ENCODE measurements at regions not wholly inside any gene's neighbourhood (a gene's known extent, or its start where the extent isn't known, plus 50 kb on each side); places are given as distances from the start of the nearest gene placed in this dataset.
A peak's percentile ranks its signal among the peaks of the same experiment; 100 is the strongest.

DNA sequence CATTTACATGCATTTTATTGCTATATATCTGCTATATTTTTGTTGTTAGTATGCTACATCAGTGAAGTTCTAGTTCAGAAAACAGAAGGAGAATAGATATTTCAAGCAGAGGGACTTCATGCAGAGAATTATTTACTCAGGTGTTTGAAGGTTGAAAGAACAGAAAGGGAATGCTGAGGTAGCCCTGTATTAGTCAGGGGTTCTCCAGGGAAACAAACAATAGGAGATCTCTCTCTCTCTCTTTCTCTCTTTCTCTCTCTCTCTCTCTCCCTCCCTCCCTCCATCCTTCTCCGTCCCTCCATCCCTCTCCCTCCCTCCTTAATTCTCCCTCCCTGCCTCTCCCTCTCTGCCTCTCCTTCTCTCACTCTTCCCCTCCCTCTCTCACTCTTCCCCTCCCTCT, 114.3 kb upstream of the TDRD3 start:
- no peak for DNase-seq (ENCODE audit: low read depth, low spot score)
- H3K4me3 ChIP-seq (ENCODE audit: insufficient read length, low read depth) = no peak overlapping the region
- no peaks in the 10 kb centered on the region for H3K27me3 ChIP-seq (ENCODE audit: insufficient read depth, insufficient read length)
- no peaks in the 10 kb centered on the region for H3K36me3 ChIP-seq (ENCODE audit: insufficient read depth, insufficient read length, low read length)
- no peak overlapping the region for H3K9ac ChIP-seq (ENCODE audit: insufficient read length, low read depth)
- TF ChIP-seq ZNF274 (IDR thresholded peaks at IDR 0.05; ENCODE audit: low read depth, low read length) (no peak), SUZ12 (IDR thresholded peaks at IDR 0.05; ENCODE audit: extremely low read depth, insufficient read depth, insufficient read length) (no peak), YY1 (IDR thresholded peaks at IDR 0.05; ENCODE audit: insufficient read depth, insufficient read length) (no peak)
- H3K4me1 ChIP-seq (ENCODE audit: insufficient read depth, insufficient read length) = no peaks in the 10 kb centered on the region
- H3K9me3 ChIP-seq (ENCODE audit: insufficient read depth, low read length) = no peaks in the 10 kb centered on the region

DNA sequence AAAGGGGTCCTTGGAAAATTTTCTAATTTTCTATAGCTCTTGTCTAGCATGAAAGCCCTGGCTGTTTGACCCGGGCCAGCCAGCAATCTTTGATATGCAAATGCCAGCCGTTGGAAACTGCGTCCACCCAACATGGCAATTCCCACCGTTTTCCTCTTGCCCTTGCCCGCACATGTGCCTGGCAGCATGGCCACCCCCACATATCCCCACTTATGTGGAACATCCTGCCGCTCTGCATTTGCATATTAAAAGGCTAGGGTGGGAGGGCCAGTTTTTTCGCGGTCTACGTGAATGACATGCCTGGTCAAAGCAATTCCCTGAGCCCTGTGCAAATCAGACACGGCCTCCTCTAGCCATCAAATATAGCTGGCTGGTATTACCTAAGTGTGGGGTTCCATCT, 110.3 kb upstream of the TDRD3 start:
- no peaks in the 10 kb centered on the region for H3K4me1 ChIP-seq (ENCODE audit: insufficient read depth, insufficient read length)
- H3K36me3 ChIP-seq (ENCODE audit: insufficient read depth, insufficient read length, low read length) = no peaks in the 10 kb centered on the region
- H3K9me3 ChIP-seq (ENCODE audit: insufficient read depth, low read length) = no peaks in the 10 kb centered on the region
- peak; percentile 0 for DNase-seq (ENCODE audit: low read depth, low spot score)
- no peaks in the 10 kb centered on the region for H3K27me3 ChIP-seq (ENCODE audit: insufficient read depth, insufficient read length)
- TF ChIP-seq SUZ12 (IDR thresholded peaks at IDR 0.05; ENCODE audit: extremely low read depth, insufficient read depth, insufficient read length) (no peak), YY1 (IDR thresholded peaks at IDR 0.05; ENCODE audit: insufficient read depth, insufficient read length) (no peak), ZNF274 (IDR thresholded peaks at IDR 0.05; ENCODE audit: low read depth, low read length) (no peak)
- no peak overlapping the region for H3K9ac ChIP-seq (ENCODE audit: insufficient read length, low read depth)
- H3K4me3 ChIP-seq (ENCODE audit: insufficient read length, low read depth) = no peak overlapping the region

DNA sequence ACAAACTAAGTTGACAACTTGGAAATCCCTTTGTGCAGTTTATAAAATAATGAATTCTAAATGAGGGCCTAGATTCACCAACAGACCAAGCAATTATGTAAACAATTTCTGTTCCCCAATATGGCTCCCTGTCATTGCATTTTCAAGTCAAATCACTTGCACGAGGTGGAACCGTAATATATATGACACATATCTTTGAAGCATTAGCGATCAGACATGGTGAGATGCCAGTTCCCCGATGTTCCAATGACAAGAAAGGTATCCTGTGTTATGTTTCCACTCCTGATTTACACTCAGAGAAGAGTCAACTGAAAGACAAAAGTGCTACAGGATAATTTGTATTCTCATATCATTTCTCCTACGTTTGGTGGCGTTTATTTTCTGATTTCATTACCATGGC, 108.5 kb upstream of the TDRD3 start:
- Histone ChIP-seq H3K27me3 (ENCODE audit: insufficient read depth, insufficient read length) (no peaks in the 10 kb centered on the region), H3K9me3 (ENCODE audit: insufficient read depth, low read length) (no peaks in the 10 kb centered on the region), H3K4me3 (ENCODE audit: insufficient read length, low read depth) (no peak overlapping the region), H3K4me1 (ENCODE audit: insufficient read depth, insufficient read length) (no peaks in the 10 kb centered on the region), H3K9ac (ENCODE audit: insufficient read length, low read depth) (no peak overlapping the region), H3K36me3 (ENCODE audit: insufficient read depth, insufficient read length, low read length) (no peaks in the 10 kb centered on the region)
- no peak for DNase-seq (ENCODE audit: low read depth, low spot score)
- TF ChIP-seq YY1 (IDR thresholded peaks at IDR 0.05; ENCODE audit: insufficient read depth, insufficient read length) = no peak

DNA sequence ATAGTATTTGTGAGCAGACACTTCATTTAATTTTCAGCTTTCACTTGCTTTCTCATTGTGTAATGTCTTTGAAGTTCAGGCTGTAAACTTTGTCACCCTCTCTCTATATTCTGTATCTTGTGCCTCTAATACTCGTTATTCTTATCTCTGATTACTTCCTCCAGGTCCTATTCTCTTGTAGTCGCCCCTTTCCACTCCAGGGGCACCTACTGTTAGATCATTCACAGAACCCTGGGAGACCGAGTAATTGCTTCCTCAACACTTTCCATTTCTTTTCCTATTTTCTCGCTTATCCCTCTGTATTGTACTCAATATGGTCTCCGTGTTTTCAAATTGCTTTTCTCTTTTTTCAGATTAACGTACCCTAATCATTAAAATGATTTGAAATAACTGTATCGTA, 93.9 kb upstream of the TDRD3 start:
- TF ChIP-seq YY1 (IDR thresholded peaks at IDR 0.05; ENCODE audit: insufficient read depth, insufficient read length) = no peak
- TF ChIP-seq ZNF274 (IDR thresholded peaks at IDR 0.05; ENCODE audit: low read depth, low read length) = no peak
- no peak for TF ChIP-seq SUZ12 (IDR thresholded peaks at IDR 0.05; ENCODE audit: extremely low read depth, insufficient read depth, insufficient read length)
- Histone ChIP-seq H3K4me1 (ENCODE audit: insufficient read depth, insufficient read length) (no peaks in the 10 kb centered on the region), H3K9ac (ENCODE audit: insufficient read length, low read depth) (no peak overlapping the region), H3K27me3 (ENCODE audit: insufficient read depth, insufficient read length) (no peaks in the 10 kb centered on the region), H3K4me3 (ENCODE audit: insufficient read length, low read depth) (no peak overlapping the region), H3K36me3 (ENCODE audit: insufficient read depth, insufficient read length, low read length) (no peaks in the 10 kb centered on the region), H3K9me3 (ENCODE audit: insufficient read depth, low read length) (no peaks in the 10 kb centered on the region)
- no peak for DNase-seq (ENCODE audit: low read depth, low spot score)

DNA sequence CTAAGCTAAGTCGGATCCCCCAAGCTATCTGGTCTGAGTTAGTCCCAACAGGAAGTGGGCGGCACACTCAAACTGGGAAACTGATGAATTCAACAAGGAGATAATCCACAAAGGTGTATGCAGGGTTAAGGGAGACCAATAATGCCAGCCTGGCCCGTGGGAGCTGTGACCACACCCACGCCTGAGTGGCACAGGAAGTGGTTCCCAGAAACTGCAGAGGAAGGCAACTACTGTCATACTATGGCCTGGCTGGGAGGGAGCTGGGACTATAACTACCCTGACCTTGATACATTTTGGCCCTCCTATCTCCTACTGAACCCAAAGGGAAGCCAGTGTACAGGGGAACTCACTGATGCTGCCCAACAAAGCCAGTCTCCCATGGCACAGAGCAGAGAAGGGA, 85.5 kb upstream of the TDRD3 start:
- no peak overlapping the region for H3K4me3 ChIP-seq (ENCODE audit: insufficient read length, low read depth)
- TF ChIP-seq ZNF274 (IDR thresholded peaks at IDR 0.05; ENCODE audit: low read depth, low read length) (no peak), SUZ12 (IDR thresholded peaks at IDR 0.05; ENCODE audit: extremely low read depth, insufficient read depth, insufficient read length) (no peak), YY1 (IDR thresholded peaks at IDR 0.05; ENCODE audit: insufficient read depth, insufficient read length) (no peak)
- no peak for DNase-seq (ENCODE audit: low read depth, low spot score)
- H3K4me1 ChIP-seq (ENCODE audit: insufficient read depth, insufficient read length) = no peaks in the 10 kb centered on the region
- H3K9ac ChIP-seq (ENCODE audit: insufficient read length, low read depth) = no peak overlapping the region
- H3K9me3 ChIP-seq (ENCODE audit: insufficient read depth, low read length) = no peaks in the 10 kb centered on the region
- no peaks in the 10 kb centered on the region for H3K27me3 ChIP-seq (ENCODE audit: insufficient read depth, insufficient read length)
- H3K36me3 ChIP-seq (ENCODE audit: insufficient read depth, insufficient read length, low read length) = no peaks in the 10 kb centered on the region

DNA sequence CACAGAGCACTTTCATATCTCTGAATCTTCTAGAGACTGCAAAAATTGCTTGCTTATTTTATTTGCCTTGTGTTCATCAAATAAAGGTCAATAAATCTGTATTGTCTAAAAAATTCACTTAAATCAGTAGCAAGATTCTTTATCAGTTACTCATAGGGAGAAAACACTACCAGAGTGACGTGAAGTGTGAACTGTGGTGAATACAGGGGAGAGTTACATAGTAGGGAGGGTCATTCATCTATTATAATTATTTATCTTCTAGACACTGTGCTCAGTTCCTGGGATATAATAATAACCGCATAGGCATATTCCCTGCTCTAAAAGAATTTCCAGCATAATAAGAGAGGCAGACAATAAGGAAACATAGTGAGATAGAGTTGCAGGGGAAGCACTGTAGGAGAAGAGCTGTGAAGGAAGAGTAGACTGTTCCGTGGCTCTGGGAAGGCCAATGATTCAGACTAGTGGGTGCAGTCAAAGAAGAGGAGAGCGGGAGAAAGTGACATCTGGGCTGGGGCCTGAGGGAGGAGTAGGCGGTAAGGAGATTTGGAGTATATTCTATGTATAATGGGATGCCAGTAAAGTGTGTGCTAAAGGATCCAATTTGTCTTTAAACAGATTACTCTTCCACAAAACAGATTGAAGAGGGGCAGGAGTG, 84.0 kb upstream of the TDRD3 start:
- no peak for DNase-seq (ENCODE audit: low read depth, low spot score)
- H3K4me3 ChIP-seq (ENCODE audit: insufficient read length, low read depth) = no peak overlapping the region
- no peaks in the 10 kb centered on the region for H3K36me3 ChIP-seq (ENCODE audit: insufficient read depth, insufficient read length, low read length)
- TF ChIP-seq ZNF274 (IDR thresholded peaks at IDR 0.05; ENCODE audit: low read depth, low read length) (no peak), SUZ12 (IDR thresholded peaks at IDR 0.05; ENCODE audit: extremely low read depth, insufficient read depth, insufficient read length) (no peak), YY1 (IDR thresholded peaks at IDR 0.05; ENCODE audit: insufficient read depth, insufficient read length) (no peak)
- H3K9ac ChIP-seq (ENCODE audit: insufficient read length, low read depth) = no peak overlapping the region
- no peaks in the 10 kb centered on the region for H3K27me3 ChIP-seq (ENCODE audit: insufficient read depth, insufficient read length)
- no peaks in the 10 kb centered on the region for H3K4me1 ChIP-seq (ENCODE audit: insufficient read depth, insufficient read length)
- H3K9me3 ChIP-seq (ENCODE audit: insufficient read depth, low read length) = no peaks in the 10 kb centered on the region

DNA sequence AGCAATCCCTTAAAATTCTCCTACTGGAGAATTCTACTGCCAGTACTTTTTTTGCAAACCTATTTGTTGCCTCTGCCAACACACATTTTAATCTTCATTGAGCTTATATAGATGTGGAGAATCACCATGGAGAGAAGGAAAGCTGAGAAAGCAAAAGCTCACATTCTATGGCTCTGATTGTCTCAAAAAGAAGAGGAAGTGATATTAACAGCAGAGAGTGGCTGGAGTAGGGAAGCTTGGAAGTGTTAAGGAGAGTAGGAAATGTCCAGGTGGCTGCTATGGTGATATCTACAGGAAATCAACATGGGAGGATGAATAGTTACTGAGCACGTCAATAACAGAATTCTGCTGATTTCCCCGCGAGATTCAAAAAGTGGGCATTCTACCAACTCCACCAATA, 78.8 kb upstream of the TDRD3 start:
- no peak for DNase-seq (ENCODE audit: low read depth, low spot score)
- H3K4me1 ChIP-seq (ENCODE audit: insufficient read depth, insufficient read length) = no peaks in the 10 kb centered on the region
- H3K9ac ChIP-seq (ENCODE audit: insufficient read length, low read depth) = no peak overlapping the region
- no peaks in the 10 kb centered on the region for H3K9me3 ChIP-seq (ENCODE audit: insufficient read depth, low read length)
- no peaks in the 10 kb centered on the region for H3K27me3 ChIP-seq (ENCODE audit: insufficient read depth, insufficient read length)
- H3K36me3 ChIP-seq (ENCODE audit: insufficient read depth, insufficient read length, low read length) = no peaks in the 10 kb centered on the region
- TF ChIP-seq ZNF274 (IDR thresholded peaks at IDR 0.05; ENCODE audit: low read depth, low read length) (no peak), SUZ12 (IDR thresholded peaks at IDR 0.05; ENCODE audit: extremely low read depth, insufficient read depth, insufficient read length) (no peak), YY1 (IDR thresholded peaks at IDR 0.05; ENCODE audit: insufficient read depth, insufficient read length) (no peak)
- H3K4me3 ChIP-seq (ENCODE audit: insufficient read length, low read depth) = no peak overlapping the region
